ENCODE measurements at regions not wholly inside any gene's neighbourhood (a gene's known extent, or its start where the extent isn't known, plus 50 kb on each side); places are given as distances from the start of the nearest gene placed in this dataset.

DNA sequence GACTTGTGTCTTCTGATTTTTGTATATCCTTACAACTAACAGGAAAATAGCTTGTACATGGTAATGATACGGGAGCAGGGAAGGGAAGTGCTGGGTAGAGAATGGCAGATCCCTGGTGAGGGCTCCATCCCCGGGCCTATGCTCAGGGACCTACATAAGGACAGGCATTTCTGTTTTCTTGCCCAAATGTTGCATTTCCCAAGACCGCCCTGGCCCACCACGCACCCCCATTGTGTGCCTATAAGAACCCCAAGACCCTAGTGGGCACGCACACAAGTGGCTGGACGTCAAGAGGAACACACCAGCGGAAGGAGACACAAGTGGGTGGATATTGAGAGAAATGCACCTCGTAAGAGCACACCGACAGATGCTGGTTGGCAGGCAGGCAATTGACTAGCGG is 616.3 kb upstream of the MAN1A1 start:
- TF ChIP-seq CTCF (IDR thresholded peaks at IDR 0.05) = no peak
- TF ChIP-seq POLR2A (IDR thresholded peaks at IDR 0.05) = no peak

Data from uterus (tissue), 2 donors.